GM21526 (cell line): ENCODE measurements at regions not wholly inside any gene's neighbourhood (a gene's known extent, or its start where the extent isn't known, plus 50 kb on each side); places are given as distances from the start of the nearest gene placed in this dataset.
"Not testable (repeated sequence)": the region's sequence is repeated elsewhere in the genome, so short reads cannot be mapped to it uniquely, and the experiment has no call there.

Source experiments
- ATAC-seq: cut with Tn5 transposase; IDR thresholded peaks from one replicate; pipeline ENCODE4 v1.9.1; 2021; ENCODE audit warnings: moderate library complexity; ENCODE audit not compliant: unreplicated experiment, low FRiP score

GRCh38 chrX:7409866-7410265, 261.9 kb upstream of the PUDP start:
- ATAC-seq, result no peak

DNA sequence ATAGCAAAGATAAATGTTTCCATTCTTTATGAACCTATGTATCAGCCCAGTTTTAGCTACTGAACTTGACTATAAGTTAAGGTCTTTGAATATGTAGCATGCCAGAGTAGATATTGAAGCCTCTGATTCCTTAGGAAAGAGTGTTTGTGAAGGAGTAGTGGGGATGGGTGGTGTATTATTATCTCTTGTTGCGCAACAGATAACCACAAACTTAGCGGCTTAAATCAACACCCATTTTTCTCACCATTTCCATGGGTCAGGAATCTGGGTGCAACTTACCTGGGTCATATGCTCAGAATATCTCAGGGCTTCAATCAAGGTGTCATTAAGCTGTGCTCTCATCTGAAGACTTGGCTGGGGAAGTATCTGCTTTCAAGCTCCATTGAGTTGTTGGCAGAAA, 251.4 kb upstream of the PUDP start:
- ATAC-seq, result no peak

DNA sequence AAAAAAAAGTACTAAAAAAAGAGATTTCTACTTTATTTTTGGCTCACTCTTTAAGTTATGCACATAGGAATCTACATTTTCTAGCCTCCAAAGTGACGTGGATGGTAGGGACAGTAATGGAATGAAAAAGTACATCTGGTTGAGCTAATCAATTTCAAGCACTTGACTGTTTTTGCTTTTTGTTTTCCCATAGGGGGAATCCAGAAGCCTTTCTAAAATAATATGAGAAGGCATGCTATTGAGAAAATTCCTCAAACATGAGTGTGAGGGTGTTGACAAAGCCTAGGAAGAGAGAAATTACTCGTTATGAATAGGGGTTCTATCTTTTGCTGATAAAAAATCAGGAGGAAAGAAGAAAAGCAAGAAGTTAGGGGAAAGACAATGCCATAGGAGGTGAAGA, 242.5 kb upstream of the PUDP start:
- no peak for ATAC-seq

- ATAC-seq, result no peak
Observed at GRCh38 chrX:7389576-7389975, 241.6 kb upstream of the PUDP start.

GRCh38 chrX:7385131-7385530, 237.2 kb upstream of the PUDP start:
- ATAC-seq, result no peak

- ATAC-seq, result no peak
Observed at GRCh38 chrX:7378406-7378805, 230.5 kb upstream of the PUDP start.

- ATAC-seq, result no peak
Observed at GRCh38 chrX:7372825-7373525, 225.0 kb upstream of the PUDP start.

DNA sequence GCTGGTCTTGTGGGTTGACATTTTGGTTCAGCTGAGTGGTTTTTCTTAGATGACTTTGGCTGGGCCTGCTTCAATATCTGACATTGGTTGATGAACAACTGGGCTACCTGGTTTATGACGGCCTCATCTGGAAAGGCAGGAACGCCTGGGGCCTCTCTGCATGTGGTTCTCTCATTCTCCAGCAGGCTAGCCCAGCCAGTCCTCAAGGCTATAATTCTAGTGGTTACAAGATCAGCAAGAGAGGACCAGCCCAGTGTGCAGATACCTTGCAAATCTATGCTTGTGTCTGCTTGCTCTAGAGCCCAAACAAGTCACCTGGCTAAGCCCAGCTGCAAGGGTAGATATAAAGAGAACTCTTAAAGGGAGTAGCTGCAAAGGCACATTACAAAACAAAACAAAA, 214.2 kb upstream of the PUDP start:
- no peak for ATAC-seq

DNA sequence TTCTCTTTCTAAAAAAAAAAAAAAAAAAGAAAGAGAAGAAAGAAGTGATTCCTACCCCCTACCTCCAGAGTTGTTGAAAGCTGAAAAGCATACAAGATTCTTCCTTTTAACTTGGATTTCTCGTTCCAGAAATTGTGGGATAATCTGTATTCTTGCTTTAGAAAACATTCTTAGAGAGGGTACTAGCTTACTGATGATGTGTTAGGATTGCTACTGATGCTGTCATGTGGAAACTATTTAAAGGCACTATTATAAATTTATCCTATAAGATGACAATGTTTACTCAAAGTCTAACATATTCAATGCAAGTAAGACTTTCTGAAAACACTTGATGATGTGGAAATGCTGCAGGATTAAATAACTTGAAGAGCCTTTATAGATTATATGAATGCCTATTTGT, 204.0 kb upstream of the PUDP start:
- ATAC-seq, result no peak

- ATAC-seq, result no peak
Observed at GRCh38 chrX:7347465-7347864, 199.5 kb upstream of the PUDP start.

DNA sequence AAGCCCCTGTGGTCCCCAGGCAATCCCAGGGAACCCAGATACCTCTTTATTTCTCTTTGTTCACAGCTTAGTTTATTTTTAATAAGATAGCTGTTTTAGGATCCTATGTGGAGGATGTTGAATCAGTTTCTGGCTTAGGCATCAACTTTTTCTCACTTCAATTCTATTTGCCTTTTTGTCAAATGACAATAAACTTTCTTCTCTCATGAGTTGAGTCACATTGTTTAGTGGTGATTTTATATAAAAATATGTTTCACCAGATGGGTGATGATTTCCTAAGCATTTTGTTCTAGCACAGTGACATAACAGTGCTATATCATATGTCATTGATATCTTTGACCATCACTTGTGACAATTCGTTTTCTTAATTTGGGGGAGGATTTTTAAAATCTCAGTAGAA, 198.1 kb upstream of the PUDP start:
- ATAC-seq, result no peak

DNA sequence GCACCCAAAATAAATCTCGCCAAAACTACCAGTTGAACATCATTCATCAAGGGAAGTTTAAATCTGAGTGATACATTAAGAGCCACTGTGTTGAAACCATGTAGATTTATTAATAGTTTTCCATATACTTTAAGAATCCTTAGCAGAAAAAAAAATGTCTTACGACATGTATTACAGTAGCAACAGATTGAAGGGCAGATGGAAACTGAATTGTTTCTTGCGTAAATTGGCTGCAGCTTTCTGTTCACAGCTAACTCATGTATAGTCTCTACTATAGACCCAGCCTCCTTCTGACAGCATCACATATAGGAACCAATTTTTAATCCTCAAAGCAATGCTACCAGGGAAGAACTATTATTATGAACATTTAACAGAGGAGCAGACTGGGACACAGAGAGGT, 195.2 kb upstream of the PUDP start:
- ATAC-seq, result no peak

DNA sequence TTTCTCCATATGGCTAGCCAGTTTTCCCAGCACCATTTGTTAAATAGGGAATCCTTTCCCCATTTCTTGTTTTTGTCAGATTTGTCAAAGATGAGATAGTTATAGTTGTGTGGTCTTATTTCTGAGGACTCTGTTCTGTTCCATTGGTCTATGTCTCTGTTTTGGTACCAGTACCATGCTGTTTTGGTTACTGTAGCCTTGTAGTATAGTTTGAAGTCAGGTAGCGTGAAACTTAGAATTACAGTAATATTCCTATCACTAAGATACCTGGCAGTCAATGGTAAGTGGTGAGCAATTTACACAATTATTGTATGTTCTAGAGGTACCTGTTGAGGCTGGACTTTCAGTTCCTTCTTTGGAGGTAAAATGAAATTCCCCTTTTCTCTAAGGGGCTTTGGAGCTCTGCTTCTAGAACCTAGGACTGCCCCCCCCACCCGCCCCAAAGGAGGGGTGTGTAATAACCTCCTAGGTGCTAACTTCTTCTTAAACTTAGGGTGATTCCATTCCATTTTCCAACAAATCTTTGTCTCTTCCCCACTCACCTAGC, 187.9 kb upstream of the PUDP start:
- not testable (repeated sequence) for ATAC-seq

GRCh38 chrX:7334253-7334935, 186.4 kb upstream of the PUDP start:
- ATAC-seq, result no peak

- ATAC-seq, result no peak
Observed at GRCh38 chrX:7330971-7331746, 183.2 kb upstream of the PUDP start.

GRCh38 chrX:7330556-7330955, 182.6 kb upstream of the PUDP start:
- no peak for ATAC-seq

GRCh38 chrX:7318661-7319060, 170.7 kb upstream of the PUDP start:
- no peak for ATAC-seq

- no peak for ATAC-seq
Observed at GRCh38 chrX:7318241-7318640, 170.3 kb upstream of the PUDP start.

- ATAC-seq, result no peak
Observed at GRCh38 chrX:7316887-7317286, 168.9 kb upstream of the PUDP start.

DNA sequence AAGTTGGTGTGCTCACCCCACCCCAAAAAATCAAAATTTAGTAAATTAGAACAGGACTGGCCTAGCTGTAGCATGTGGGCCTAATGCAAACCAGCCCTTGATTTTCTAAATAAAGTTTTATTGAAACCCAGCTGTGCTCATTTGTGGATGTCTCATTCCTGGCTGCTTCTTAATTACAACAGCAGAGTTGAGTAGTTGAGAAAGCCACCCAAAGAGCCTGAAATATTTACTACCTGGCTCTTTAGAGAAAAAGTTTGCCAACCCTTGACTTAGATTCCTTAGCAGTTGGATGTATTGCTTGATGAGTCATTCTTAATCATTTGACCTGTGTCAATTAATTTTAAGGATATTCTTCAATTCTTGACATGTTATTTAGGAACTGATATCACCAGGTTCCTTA, 168.3 kb upstream of the PUDP start:
- no peak for ATAC-seq

GRCh38 chrX:7314425-7314824, 166.5 kb upstream of the PUDP start:
- ATAC-seq, result no peak
